Erythroblast (primary cell): ENCODE measurements at regions not wholly inside any gene's neighbourhood (a gene's known extent, or its start where the extent isn't known, plus 50 kb on each side); places are given as distances from the start of the nearest gene placed in this dataset.

Experiments
- GATA1 ChIP-seq: IDR thresholded peaks from 2 replicates; pipeline ENCODE4 v1.6.1; 2011; ENCODE audit warnings: low read depth, mild to moderate bottlenecking, control low read depth, low read length, moderate library complexity
- POLR2A ChIP-seq: IDR thresholded peaks from 2 replicates; pipeline ENCODE4 v1.6.1; 2011; ENCODE audit warnings: mild to moderate bottlenecking, low read length

DNA sequence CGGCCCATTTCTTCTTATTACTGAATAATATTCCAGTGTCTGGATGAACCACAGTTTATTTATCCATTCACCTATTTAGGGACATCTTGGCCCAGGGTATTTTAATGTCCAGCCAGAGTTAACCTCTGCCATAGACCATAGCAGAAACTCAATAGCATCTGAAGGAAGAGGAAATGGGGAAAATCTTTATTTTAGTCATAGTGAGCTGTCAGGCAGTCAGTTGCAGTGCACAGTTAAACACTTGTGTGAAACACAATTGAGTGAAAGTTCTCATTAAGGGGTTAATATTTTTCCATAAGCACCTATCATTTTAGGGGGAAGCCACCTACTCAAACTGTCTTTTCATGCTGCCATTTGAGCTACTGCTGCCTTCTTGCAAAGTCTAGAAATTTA is 197.3 kb upstream of the PPFIA2 start:
- TF ChIP-seq POLR2A (no peak), GATA1 (no peak)
